ENCODE measurements at regions not wholly inside any gene's neighbourhood (a gene's known extent, or its start where the extent isn't known, plus 50 kb on each side); places are given as distances from the start of the nearest gene placed in this dataset.

GRCh38 chr1:79325126-79325525 lies 318.6 kb upstream of the ADGRL4 start:
- TF ChIP-seq CTCF (IDR thresholded peaks at IDR 0.05 in 4 of 5, conservative IDR thresholded peaks at IDR 0.05 in 1 of 5): no peak
- TF ChIP-seq POLR2A (IDR thresholded peaks at IDR 0.05): no peak
